ENCODE measurements at regions not wholly inside any gene's neighbourhood (a gene's known extent, or its start where the extent isn't known, plus 50 kb on each side); places are given as distances from the start of the nearest gene placed in this dataset.
"Not testable (repeated sequence)": the region's sequence is repeated elsewhere in the genome, so short reads cannot be mapped to it uniquely, and the experiment has no call there.

GRCh38 chr6:845101-845500, 152.2 kb upstream of the EXOC2 start:
- DNase-seq (ENCODE audit: low read depth): no peak

- DNase-seq (ENCODE audit: low read depth): no peak
Measured at GRCh38 chr6:842141-842540, 149.2 kb upstream of the EXOC2 start.

DNA sequence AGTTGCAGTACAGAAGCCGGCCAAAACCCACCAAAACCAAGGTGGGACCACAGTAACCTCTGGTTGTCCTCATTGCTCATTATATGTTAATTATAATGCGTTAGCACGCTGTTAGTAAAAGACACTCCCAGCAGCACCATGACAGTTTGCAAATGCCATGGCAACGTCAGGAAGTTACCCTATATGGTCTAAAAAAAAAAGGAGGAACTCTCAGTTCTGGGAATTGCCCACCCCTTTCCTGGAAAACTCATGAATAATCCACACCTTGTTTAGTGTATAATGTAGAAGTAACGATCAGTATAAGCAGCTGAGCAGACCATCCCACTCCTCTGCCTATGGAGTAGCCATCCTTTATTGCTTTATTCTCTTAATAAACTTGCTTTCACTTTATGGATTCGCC, 148.6 kb upstream of the EXOC2 start:
- DNase-seq (ENCODE audit: low read depth): no peak

DNA sequence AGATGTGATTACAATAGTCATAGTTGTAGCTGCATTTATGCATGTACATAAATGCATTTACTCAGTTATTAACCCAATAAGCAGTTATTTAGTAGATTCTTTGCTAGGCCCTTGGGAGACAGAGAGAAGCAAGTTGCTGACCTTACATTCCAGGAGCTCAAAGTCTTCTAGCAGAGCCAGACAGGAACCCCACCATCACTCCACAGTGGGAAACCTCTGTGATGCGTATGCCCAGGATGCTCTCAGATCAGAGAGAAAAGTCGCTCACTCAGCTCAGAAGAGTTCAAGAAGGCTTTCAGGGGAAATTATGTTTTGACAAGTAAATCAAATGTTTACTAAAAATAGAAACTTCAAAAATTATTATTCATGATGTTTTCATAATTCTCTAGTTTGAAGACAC, 146.3 kb upstream of the EXOC2 start:
- DNase-seq (ENCODE audit: low read depth): no peak

- DNase-seq (ENCODE audit: low read depth): no peak
Measured at GRCh38 chr6:837380-837779, 144.4 kb upstream of the EXOC2 start.

GRCh38 chr6:836276-836853, 143.4 kb upstream of the EXOC2 start:
- no peak for DNase-seq (ENCODE audit: low read depth)

DNA sequence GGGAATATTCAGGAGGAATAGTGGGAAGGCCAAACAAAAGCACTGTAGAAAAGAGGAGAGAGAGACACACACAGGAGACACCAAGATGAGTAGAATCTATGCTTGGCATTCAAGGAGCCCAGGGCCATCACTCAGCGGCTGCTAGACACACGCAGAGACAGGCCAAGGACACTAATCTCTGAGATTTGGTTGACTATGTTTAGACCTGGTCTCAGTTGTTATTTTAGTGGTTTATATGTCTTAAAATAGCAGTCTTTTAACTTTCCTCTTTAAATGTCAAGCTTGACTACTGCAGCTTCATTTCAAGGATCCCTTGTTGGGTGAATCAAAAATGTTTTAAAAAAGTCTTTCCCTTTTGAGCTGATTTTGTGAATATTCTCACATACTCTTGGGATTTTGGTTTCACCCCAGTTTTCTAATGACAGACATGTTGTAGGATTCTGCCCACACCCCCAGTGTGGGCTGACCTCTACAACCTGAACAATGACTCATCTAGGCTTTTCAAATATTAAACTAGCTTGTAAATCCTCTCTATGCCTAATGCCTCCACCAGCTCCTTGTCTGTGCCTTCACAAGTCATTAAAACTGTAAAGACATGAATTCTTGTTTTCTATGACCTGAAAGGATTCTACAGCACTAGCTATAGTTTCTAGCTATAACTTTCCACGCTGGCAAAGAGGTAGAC, 142.7 kb upstream of the EXOC2 start:
- no peak for DNase-seq (ENCODE audit: low read depth)

DNA sequence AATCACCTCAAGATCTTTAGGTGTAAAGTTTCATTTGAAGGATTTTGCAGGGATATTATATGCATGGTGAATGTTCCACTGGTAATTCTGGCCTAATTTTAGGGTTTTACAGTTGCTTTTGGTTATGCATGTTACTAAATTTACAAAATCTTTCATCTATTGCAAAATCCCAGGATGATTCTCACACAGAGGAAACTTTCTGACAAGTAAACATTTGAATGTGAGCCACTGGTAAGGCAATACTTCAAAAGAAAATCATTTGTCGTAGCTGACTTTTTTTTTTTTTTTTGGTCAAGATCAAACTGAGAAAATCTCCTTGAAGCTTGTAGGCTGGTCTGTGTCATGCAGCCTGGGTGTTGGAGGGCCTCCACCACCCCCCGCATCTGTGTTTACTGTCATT, 141.9 kb upstream of the EXOC2 start:
- no peak for DNase-seq (ENCODE audit: low read depth)

GRCh38 chr6:834190-834589, 141.3 kb upstream of the EXOC2 start:
- DNase-seq (ENCODE audit: low read depth): no peak

GRCh38 chr6:832804-833203, 139.9 kb upstream of the EXOC2 start:
- not testable (repeated sequence) for DNase-seq (ENCODE audit: low read depth)

GRCh38 chr6:830667-831327, 137.9 kb upstream of the EXOC2 start:
- DNase-seq (ENCODE audit: low read depth): no peak

DNA sequence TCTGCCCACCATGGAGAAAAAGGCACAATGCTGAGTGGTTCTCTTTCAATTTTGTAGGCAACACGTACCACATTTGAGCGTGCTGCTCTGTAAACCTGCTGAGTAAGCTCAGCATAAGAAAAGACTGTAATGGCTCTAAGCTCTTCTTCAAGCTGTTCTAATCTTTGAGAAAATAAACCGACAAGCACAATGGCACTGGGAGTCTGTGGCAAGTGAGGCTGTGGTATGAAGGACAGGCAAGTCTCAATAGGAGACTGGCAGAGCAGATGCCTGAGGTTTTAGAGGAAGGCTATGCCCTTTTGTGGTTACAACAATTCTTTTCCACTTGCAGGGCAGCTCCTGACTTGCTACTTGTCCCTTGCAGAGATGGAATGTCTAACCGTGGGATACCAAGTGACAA, 136.7 kb upstream of the EXOC2 start:
- no peak for DNase-seq (ENCODE audit: low read depth)

- DNase-seq (ENCODE audit: low read depth): no peak
Measured at GRCh38 chr6:827431-827830, 134.5 kb upstream of the EXOC2 start.

GRCh38 chr6:819122-819521, 126.2 kb upstream of the EXOC2 start:
- DNase-seq (ENCODE audit: low read depth): no peak

GRCh38 chr6:818196-818595, 125.3 kb upstream of the EXOC2 start:
- DNase-seq (ENCODE audit: low read depth): no peak

DNA sequence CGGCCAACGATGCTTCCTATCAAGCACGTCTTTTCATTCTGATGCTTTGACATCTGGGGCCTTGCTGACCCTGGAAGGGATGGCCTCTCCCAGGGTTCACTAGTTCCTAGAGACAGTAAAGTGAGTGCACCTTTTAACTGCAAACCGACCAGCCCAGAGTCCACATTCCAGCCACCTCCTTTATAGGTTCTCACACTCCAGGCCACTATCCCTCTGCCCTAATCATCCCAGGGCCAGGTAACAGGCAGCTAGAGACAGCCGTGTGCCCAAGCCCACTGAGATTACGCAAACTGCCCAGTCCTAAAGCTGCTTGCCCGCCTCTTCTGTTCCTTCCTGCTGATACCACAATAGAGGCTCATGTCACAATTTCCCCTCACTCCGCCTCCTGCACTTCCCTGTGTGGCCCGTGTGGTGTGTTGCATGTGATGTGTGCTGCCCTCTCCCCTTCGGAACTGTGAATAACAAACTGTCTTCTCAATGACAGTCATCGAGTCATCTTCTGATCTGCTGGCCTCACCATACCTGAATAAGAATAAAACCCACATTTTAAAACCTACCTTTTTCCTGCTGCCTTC, 123.7 kb upstream of the EXOC2 start:
- no peak for DNase-seq (ENCODE audit: low read depth)

DNA sequence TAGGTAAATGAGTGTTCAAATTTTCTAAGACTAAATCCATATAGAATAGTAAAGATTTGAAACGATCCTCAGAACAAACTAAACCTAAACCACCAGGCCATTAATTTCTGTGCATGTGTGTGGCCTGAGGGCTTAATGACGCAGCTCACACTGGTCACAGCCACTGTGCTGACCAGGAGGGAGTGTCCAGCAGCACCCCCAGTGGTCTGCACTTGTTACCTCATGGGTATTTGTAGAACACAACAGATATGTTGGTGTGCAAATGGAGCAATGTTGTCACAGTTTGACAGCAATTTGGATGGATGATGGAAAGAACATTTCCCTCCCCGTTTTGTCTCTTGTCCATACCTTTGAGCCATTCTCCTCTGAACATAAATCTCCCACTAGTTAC, 122.4 kb upstream of the EXOC2 start:
- DNase-seq (ENCODE audit: low read depth): no peak

DNA sequence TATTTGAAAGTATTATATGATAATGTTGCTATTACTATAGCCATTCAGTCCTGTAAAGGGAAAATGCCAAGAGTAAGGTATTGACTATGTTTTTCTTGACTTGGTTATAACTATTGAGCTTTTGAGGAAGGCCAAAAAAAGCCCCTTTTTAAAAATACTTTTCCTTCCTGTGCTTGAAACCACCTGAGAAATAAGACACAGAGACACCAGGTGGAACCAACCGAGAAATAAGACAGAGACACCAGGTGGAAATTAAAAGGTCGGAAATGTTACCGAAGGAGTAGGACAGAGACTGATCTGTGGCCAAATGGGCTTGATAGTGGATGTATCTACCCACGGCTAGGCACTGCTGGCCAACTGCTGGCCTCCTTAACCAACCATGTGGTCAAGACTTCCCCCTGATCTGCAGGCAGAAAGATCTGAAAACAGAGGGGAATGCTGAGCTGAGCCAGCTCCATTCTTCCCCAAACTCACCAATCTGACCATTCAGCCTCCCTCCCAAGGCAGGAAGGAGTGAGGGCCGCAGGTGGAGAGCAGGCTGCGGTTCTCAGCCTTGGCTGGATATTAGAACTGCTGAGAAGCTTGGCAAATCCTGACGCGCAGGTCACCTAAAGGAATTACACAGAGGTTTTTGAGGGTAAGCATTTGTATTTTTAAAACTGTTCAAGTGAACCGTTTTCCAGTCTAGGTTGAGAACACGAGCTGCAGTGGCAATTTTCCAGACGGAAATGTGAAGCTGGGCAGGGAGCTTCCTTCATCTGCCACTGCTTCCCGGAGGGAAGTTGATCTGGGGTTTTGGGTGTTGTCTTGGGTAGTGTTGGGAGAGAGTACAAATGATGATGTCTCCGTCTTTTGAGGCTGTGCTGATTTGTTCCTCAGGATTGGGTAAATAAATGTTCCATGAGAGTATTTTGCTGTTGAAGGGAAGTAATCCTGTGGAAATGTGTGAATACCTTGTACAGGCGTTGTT, 121.7 kb upstream of the EXOC2 start:
- no peak for DNase-seq (ENCODE audit: low read depth)

DNA sequence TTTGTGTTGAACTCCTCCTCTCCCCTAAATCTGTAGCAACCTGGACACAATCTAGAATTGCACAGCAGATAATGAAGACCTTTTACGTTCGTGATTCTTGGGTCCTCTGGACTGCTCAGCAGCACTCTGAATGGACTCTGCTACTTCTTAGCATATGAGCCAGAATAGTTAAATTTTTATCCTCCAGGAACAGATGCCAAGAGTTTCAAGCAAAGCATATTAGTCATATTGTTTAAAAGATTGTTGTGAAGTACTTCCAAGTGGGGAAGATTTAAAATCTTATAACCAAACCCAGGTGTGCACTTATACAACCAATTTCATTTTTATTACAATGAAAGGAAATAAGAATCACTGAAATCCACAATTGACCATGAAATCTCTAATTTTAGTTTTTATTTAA, 118.9 kb upstream of the EXOC2 start:
- no peak for DNase-seq (ENCODE audit: low read depth)

GRCh38 chr6:811191-811590, 118.3 kb upstream of the EXOC2 start:
- no peak for DNase-seq (ENCODE audit: low read depth)

GRCh38 chr6:804771-805170, 111.8 kb upstream of the EXOC2 start:
- DNase-seq (ENCODE audit: low read depth): no peak

- DNase-seq (ENCODE audit: low read depth): no peak
Measured at GRCh38 chr6:804317-804716, 111.4 kb upstream of the EXOC2 start.
